SK-N-MC (cell line): ENCODE measurements at regions not wholly inside any gene's neighbourhood (a gene's known extent, or its start where the extent isn't known, plus 50 kb on each side); places are given as distances from the start of the nearest gene placed in this dataset.
"Not testable (repeated sequence)": the region's sequence is repeated elsewhere in the genome, so short reads cannot be mapped to it uniquely, and the experiment has no call there.

Experiments
- EZH2 ChIP-seq: fragments of 200-600 bp; sonication (generic); IDR thresholded peaks from one replicate; pipeline ENCODE4 v1.6.1; 2017; ENCODE audit warnings: antibody characterized with exemption
- FOXP2 ChIP-seq: optimal IDR thresholded peaks from 2 replicates; pipeline ENCODE3; 2011; ENCODE audit warnings: mild to moderate bottlenecking, moderate library complexity; ENCODE audit not compliant: insufficient read depth; ENCODE audit errors: extremely low read length, control extremely low read depth
- POLR2AphosphoS5 ChIP-seq: IDR thresholded peaks from 2 replicates; pipeline ENCODE4 v1.6.1; 2012; ENCODE audit warnings: mild to moderate bottlenecking, low read depth, low read length, borderline replicate concordance

- not testable (repeated sequence) for TF ChIP-seq EZH2, POLR2AphosphoS5, FOXP2
Observed at GRCh38 chr5:102671033-102671734, 83.9 kb upstream of the PAM start.
